Panc1 (cell line): ENCODE measurements at regions not wholly inside any gene's neighbourhood (a gene's known extent, or its start where the extent isn't known, plus 50 kb on each side); places are given as distances from the start of the nearest gene placed in this dataset.

ENCODE experiments used
- ATAC-seq: fragments of 200-7000 bp; cut with Tn5 transposase; 2 replicates; pipeline ENCODE4 v1.9.1; 2020; ENCODE audit warnings: mild to moderate bottlenecking, moderate library complexity
- BruUV-seq: library from RNA; stranded (reverse); fragments of 400-500 nt; replicated peaks from 2 replicates; lab custom pipeline; 2021; lab: Mats Ljungman, UMichigan
- CTCF ChIA-PET: fragments of 300-600 bp; sonication (Branson Sonifier 250); formaldehyde crosslinking; loops from one replicate; lab custom pipeline; 2022; ENCODE audit warnings: antibody characterized with exemption; lab: Charles Lee
- POLR2A ChIA-PET: fragments of 300-600 bp; sonication (Branson Sonifier 250); formaldehyde crosslinking; loops from one replicate; lab custom pipeline; 2022; ENCODE audit warnings: antibody characterized with exemption; lab: Charles Lee
- DNase-seq: peaks from one replicate; pipeline ENCODE4 v3.0.0-alpha.2; 2010; ENCODE audit warnings: low read depth, low spot score
- H3K27ac ChIP-seq: 2 replicates; pipeline ENCODE4 v1.5.1; 2011; ENCODE audit warnings: mild to moderate bottlenecking, low read length, inconsistent platforms
- H3K27me3 ChIP-seq: fragments of 200-500 bp; sonication (Bioruptor generic); 2 replicates; pipeline ENCODE4 v1.6.0; 2014; ENCODE audit warnings: low read length, inconsistent platforms; ENCODE audit not compliant: control insufficient read depth, insufficient read depth
- H3K36me3 ChIP-seq: fragments of 200-500 bp; sonication (Bioruptor generic); 2 replicates; pipeline ENCODE4 v1.5.1; 2014; ENCODE audit warnings: inconsistent platforms, mild to moderate bottlenecking, low read length, moderate library complexity; ENCODE audit not compliant: control insufficient read depth, insufficient read depth
- H3K4me1 ChIP-seq: 2 replicates; pipeline ENCODE4 v1.5.1; 2011; ENCODE audit warnings: inconsistent platforms, mild to moderate bottlenecking, low read length, moderate library complexity; ENCODE audit not compliant: control insufficient read depth, insufficient read depth
- H3K4me3 ChIP-seq, 2 experiments: 2 replicates each; pipeline ENCODE4 v1.5.1; 2011 to 2012; ENCODE audit warnings: low read depth in 2 of 2, low read length in 2 of 2, mild to moderate bottlenecking in 2 of 2, inconsistent platforms in 1 of 2, moderate library complexity in 1 of 2
- H3K9me3 ChIP-seq: fragments of 200-500 bp; sonication (Bioruptor generic); 2 replicates; pipeline ENCODE4 v1.5.1; 2014; ENCODE audit warnings: low read depth, mild to moderate bottlenecking, inconsistent platforms, low read length, moderate library complexity; ENCODE audit not compliant: control insufficient read depth, insufficient read depth
- POLR2AphosphoS5 ChIP-seq: IDR thresholded peaks from 2 replicates; pipeline ENCODE4 v1.6.1; 2012; ENCODE audit warnings: mild to moderate bottlenecking, low read depth, low read length, moderate library complexity
- SIN3A ChIP-seq: IDR thresholded peaks from 2 replicates; pipeline ENCODE4 v1.6.1; 2012; ENCODE audit warnings: low read depth, mild to moderate bottlenecking, low read length, moderate library complexity, borderline replicate concordance; ENCODE audit not compliant: insufficient read depth
- TCF7L2 ChIP-seq: IDR thresholded peaks from 2 replicates; pipeline ENCODE4 v1.6.1; 2011; ENCODE audit warnings: mild to moderate bottlenecking, low read depth, low read length, inconsistent platforms
- in situ Hi-C: cut with HindIII; loops from 2 replicates; pipeline ENCODE4 v1.10.0; 2016; ENCODE audit warnings: low sequenced_read_pairs, low pct_unique_long_range_greater_than_20kb
- intact Hi-C: fragments of 100-400 bp; cut with micrococcal nuclease; formaldehyde crosslinking; loops from one replicate; pipeline ENCODE4 v1.10.0; 2022; ENCODE audit not compliant: unreplicated experiment
- TF ChIP-seq, protein P1 (sequence below), 2 experiments: IDR thresholded peaks; 2 replicates each; pipeline ENCODE4 v1.6.1; 2011 to 2012; ENCODE audit warnings: low read depth in 2 of 2, control low read depth in 1 of 2, low read length in 1 of 2, mild to moderate bottlenecking in 1 of 2, moderate library complexity in 1 of 2; ENCODE audit not compliant: insufficient read depth in 1 of 2
- TF ChIP-seq, protein P2 (sequence below): fragments of 450-650 bp; IDR thresholded peaks from 2 replicates; pipeline ENCODE4 v1.5.1; 2017; ENCODE audit warnings: mild to moderate bottlenecking

DNA sequence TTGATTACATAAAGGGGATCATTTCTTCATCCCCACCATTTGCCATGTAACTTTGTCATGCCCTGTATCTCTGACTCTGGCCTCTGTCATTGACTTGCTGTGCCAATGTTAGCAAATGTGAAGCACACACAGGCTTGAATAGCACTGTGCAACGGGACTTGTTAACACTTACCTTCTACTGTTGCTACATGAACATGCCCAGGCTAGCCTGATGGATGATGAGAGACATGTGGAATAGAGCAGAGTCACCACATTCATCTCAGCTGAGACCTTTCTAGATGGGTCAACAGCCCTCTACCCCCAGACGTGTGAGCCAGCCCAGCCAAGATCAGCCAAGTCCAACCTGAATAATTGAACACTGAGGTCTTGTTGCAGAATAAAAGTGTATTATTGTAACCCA, 162.1 kb upstream of the SALL1 start:
- no peaks in the 10 kb centered on the region for H3K36me3 ChIP-seq
- H3K4me1 ChIP-seq: no peaks in the 10 kb centered on the region
- intact Hi-C loops: no loop called here
- no peak overlapping the region for H3K27ac ChIP-seq
- CTCF ChIA-PET: no interaction called here
- TF ChIP-seq SIN3A (no peak), TCF7L2 (no peak), POLR2AphosphoS5 (no peak)
- TF ChIP-seq, protein P1, sequence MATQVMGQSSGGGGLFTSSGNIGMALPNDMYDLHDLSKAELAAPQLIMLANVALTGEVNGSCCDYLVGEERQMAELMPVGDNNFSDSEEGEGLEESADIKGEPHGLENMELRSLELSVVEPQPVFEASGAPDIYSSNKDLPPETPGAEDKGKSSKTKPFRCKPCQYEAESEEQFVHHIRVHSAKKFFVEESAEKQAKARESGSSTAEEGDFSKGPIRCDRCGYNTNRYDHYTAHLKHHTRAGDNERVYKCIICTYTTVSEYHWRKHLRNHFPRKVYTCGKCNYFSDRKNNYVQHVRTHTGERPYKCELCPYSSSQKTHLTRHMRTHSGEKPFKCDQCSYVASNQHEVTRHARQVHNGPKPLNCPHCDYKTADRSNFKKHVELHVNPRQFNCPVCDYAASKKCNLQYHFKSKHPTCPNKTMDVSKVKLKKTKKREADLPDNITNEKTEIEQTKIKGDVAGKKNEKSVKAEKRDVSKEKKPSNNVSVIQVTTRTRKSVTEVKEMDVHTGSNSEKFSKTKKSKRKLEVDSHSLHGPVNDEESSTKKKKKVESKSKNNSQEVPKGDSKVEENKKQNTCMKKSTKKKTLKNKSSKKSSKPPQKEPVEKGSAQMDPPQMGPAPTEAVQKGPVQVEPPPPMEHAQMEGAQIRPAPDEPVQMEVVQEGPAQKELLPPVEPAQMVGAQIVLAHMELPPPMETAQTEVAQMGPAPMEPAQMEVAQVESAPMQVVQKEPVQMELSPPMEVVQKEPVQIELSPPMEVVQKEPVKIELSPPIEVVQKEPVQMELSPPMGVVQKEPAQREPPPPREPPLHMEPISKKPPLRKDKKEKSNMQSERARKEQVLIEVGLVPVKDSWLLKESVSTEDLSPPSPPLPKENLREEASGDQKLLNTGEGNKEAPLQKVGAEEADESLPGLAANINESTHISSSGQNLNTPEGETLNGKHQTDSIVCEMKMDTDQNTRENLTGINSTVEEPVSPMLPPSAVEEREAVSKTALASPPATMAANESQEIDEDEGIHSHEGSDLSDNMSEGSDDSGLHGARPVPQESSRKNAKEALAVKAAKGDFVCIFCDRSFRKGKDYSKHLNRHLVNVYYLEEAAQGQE (IDR thresholded peaks at IDR 0.05; ENCODE audit: insufficient read depth in 1 of 2, low read depth in 2 of 2, low read length in 1 of 2): no peak
- TF ChIP-seq, protein P2, sequence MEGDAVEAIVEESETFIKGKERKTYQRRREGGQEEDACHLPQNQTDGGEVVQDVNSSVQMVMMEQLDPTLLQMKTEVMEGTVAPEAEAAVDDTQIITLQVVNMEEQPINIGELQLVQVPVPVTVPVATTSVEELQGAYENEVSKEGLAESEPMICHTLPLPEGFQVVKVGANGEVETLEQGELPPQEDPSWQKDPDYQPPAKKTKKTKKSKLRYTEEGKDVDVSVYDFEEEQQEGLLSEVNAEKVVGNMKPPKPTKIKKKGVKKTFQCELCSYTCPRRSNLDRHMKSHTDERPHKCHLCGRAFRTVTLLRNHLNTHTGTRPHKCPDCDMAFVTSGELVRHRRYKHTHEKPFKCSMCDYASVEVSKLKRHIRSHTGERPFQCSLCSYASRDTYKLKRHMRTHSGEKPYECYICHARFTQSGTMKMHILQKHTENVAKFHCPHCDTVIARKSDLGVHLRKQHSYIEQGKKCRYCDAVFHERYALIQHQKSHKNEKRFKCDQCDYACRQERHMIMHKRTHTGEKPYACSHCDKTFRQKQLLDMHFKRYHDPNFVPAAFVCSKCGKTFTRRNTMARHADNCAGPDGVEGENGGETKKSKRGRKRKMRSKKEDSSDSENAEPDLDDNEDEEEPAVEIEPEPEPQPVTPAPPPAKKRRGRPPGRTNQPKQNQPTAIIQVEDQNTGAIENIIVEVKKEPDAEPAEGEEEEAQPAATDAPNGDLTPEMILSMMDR: no peak
- ATAC-seq (no peak), DNase-seq (no peak)
- no peaks in the 10 kb centered on the region for H3K27me3 ChIP-seq
- no peaks in the 10 kb centered on the region for H3K9me3 ChIP-seq
- POLR2A ChIA-PET: no interaction called here
- no peak overlapping the region for H3K4me3 ChIP-seq
- BruUV-seq: no TSS peak
- in situ Hi-C loops: no loop called here

DNA sequence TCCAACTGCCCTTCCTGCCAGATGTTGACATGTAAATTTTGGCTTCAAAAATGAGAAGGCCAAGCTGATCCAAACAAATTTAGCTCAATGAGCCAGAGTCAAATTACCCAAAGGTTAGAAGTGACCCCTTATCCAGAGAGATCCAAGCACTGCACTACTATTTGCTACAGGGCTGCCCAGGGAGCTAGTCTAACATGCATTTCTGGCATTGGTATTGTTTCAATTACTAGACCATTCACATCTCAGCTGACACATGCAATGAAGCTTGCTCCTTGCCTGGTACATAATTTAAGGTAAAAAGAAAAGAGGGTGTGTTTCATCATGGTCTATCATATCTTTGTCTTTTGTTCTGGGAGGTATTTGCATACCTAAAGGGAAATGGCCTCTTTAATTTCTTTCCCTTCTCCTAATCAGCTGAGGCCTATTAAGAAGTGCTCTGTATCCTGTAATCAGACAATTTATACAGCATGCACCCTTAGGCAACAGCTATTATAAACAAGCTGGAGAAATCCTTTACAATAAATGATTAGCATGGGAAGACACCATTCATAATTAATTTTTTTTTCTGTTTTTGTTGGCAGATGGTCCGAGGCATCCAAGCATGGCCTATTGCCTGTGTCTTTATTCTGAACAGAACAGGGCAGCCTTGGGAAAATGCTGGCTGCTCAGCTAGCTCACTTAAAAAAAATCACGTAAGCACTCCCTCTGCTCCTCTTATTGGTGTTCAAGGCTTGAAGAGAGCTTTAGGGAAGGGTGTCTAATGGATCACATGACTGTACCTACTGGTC, 161.5 kb upstream of the SALL1 start:
- in situ Hi-C loops (no loop called here), intact Hi-C loops (no loop called here)
- Histone ChIP-seq H3K27ac (no peak overlapping the region), H3K36me3 (no peaks in the 10 kb centered on the region), H3K4me3 (no peak overlapping the region), H3K27me3 (no peaks in the 10 kb centered on the region), H3K4me1 (no peaks in the 10 kb centered on the region), H3K9me3 (no peaks in the 10 kb centered on the region)
- BruUV-seq: no TSS peak
- ChIA-PET CTCF (no interaction called here), POLR2A (no interaction called here)
- TF ChIP-seq POLR2AphosphoS5 (no peak), TCF7L2 (no peak), SIN3A (no peak)
- TF ChIP-seq, protein P1 (IDR thresholded peaks at IDR 0.05; ENCODE audit: insufficient read depth in 1 of 2, low read depth in 2 of 2, low read length in 1 of 2): no peak
- TF ChIP-seq, protein P2: no peak
- DNase-seq (no peak), ATAC-seq (no peak)
